Gastrocnemius medialis (tissue), 4 donors: ENCODE measurements at regions not wholly inside any gene's neighbourhood (a gene's known extent, or its start where the extent isn't known, plus 50 kb on each side); places are given as distances from the start of the nearest gene placed in this dataset.

Experiments
- ATAC-seq, 2 donors: fragments of 150-250 bp; one replicate each; pipeline ENCODE4 v1.9.1; 2016
- DNase-seq, 2 donors: peaks; one replicate each; pipeline ENCODE4 v3.0.0-alpha.2; 2019
- H3K27ac ChIP-seq, 4 donors: fragments of 200-600 bp; sonication (generic); 1 replicate in 1 of 4; 2 replicates in 3 of 4; pipeline ENCODE4 v1.5.1; 2016 to 2018; ENCODE audit warnings: mild to moderate bottlenecking in 2 of 4, moderate library complexity in 1 of 4
- H3K27me3 ChIP-seq, 3 donors: fragments of 200-600 bp; sonication (generic) in 2 of 3; 1 replicate in 1 of 3; 2 replicates in 2 of 3; pipeline versions ENCODE4 v1.5.1 to v1.6.0; 2016 to 2019; ENCODE audit warnings: mild to moderate bottlenecking in 1 of 3, moderate library complexity in 1 of 3
- H3K36me3 ChIP-seq, 2 donors: fragments of 200-600 bp; sonication (generic) in 1 of 2; one replicate each; pipeline ENCODE4 v1.5.1; 2017 to 2018
- H3K4me1 ChIP-seq, 2 donors: fragments of 200-600 bp; sonication (generic) in 1 of 2; one replicate each; pipeline ENCODE4 v1.5.1; 2016 to 2017; ENCODE audit warnings: mild to moderate bottlenecking in 2 of 2
- H3K4me3 ChIP-seq, 4 donors: fragments of 200-600 bp; sonication (generic) in 3 of 4; 1 replicate in 1 of 4; 2 replicates in 3 of 4; pipeline ENCODE4 v1.5.1; 2016 to 2019; ENCODE audit warnings: mild to moderate bottlenecking in 2 of 4
- H3K9me3 ChIP-seq, 3 donors: fragments of 200-600 bp; sonication (generic) in 2 of 3; 1 replicate in 1 of 3; 2 replicates in 2 of 3; pipeline ENCODE4 v1.5.1; 2016 to 2019
- POLR2A ChIP-seq, 2 donors: fragments of 450-650 bp; IDR thresholded peaks; one replicate each; pipeline ENCODE4 v1.6.1; 2017; ENCODE audit warnings: antibody characterized with exemption in 2 of 2, mild to moderate bottlenecking in 2 of 2, moderate library complexity in 2 of 2
- in situ Hi-C, 4 donors: fragments of 200-750 bp; cut with MboI; loops; one replicate each; pipeline versions ENCODE4 v1.15.0 to v1.8.0; 2017; ENCODE audit warnings: low sequenced_read_pairs in 4 of 4
- intact Hi-C: fragments of 100-400 bp; cut with DNase I; formaldehyde crosslinking; loops from one replicate; pipeline ENCODE4 v1.15.1; 2023; ENCODE audit warnings: low total_unique reads
- TF ChIP-seq, protein P1 (sequence below), 5 experiments: fragments of 450-650 bp in 3 of 5; fragments of 200-600 bp in 2 of 5; sonication (generic) in 2 of 5; IDR thresholded peaks in 4 of 5; conservative IDR thresholded peaks in 1 of 5; 1 replicate in 4 of 5; 2 replicates in 1 of 5; pipeline ENCODE4 v1.5.1; 2016 to 2019; ENCODE audit warnings: antibody characterized with exemption in 5 of 5, mild to moderate bottlenecking in 3 of 5, moderate library complexity in 3 of 5

DNA sequence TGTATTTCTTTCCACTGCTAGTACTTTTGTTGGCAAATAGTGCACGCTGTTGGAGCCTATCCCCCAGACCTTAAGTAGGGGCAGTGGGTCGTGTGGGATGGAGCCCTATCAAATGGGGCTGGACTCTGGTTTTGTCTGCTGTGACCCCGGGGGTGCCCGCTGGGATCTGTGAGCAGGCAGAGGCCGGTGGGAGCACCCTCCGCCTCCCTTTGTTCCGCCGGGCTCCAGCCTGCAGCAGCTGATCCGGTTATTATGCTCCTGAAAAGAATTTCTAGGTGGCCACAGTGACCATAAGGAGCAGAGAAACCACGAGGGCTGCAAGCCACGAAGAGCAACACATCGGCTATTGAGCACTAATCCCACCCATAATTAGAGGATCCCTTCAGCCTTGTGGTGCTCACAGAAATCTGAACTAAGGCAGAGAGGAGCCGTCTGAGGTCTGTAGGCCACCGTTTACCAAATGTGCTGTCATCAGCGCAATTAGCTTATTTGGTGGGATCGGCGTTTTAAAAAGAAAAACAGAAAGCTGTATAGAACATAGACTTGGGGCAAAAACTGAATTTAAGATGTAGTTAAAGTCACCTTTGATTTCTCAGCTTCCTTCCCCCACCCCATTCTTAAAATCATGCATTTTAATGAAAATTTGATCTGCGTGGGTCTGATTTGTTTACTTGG lies 598.3 kb upstream of the JAG1 start:
- Histone ChIP-seq H3K9me3 (no peaks in the 10 kb centered on the region), H3K27me3 (no peaks in the 10 kb centered on the region), H3K4me3 (no peak overlapping the region), H3K27ac (no peak overlapping the region), H3K36me3 (no peaks in the 10 kb centered on the region), H3K4me1 (peaks cover 4 to 11% of the 10 kb centered on the region in 2 donors)
- intact Hi-C loops, result loop anchor here (5.0 to 10.0 kb wide), 2 partner anchors 273 to 600 kb away; partner anchors contain the start of gene JAG1
- in situ Hi-C loops, result loop anchor here in 3 of 4 donors (5.0 to 10.0 kb wide), 5 partner anchors 273 to 807 kb away; partner anchors contain the start of gene JAG1 (in 1 of the 3)
- DNase-seq, result no peak
- ATAC-seq, result no peak
- TF ChIP-seq, protein P1, sequence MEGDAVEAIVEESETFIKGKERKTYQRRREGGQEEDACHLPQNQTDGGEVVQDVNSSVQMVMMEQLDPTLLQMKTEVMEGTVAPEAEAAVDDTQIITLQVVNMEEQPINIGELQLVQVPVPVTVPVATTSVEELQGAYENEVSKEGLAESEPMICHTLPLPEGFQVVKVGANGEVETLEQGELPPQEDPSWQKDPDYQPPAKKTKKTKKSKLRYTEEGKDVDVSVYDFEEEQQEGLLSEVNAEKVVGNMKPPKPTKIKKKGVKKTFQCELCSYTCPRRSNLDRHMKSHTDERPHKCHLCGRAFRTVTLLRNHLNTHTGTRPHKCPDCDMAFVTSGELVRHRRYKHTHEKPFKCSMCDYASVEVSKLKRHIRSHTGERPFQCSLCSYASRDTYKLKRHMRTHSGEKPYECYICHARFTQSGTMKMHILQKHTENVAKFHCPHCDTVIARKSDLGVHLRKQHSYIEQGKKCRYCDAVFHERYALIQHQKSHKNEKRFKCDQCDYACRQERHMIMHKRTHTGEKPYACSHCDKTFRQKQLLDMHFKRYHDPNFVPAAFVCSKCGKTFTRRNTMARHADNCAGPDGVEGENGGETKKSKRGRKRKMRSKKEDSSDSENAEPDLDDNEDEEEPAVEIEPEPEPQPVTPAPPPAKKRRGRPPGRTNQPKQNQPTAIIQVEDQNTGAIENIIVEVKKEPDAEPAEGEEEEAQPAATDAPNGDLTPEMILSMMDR (IDR thresholded peaks at IDR 0.05 in 4 of 5, conservative IDR thresholded peaks at IDR 0.05 in 1 of 5), result no peak
- TF ChIP-seq POLR2A (IDR thresholded peaks at IDR 0.05), result no peak

DNA sequence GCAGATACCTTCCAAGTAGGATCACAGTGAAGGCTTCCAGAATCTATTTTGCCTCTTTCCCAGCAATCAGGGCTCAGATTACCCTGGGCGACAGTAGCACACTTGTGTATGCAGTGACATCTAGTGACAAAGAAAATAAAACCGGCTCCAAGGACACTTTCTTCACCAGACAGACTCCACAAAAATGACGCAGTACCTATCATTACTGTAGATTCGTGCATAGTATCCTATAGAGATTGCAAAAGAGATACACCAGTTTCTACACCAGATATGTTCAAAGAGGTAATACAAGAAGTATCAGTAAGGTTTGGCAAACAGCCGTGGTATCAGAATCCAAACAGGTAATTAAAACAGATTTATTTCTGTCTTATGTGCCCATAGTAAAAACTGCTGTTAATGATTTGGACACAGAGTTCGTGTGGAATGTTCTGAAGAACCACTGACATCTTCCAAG lies 600.4 kb upstream of the JAG1 start:
- no peak overlapping the region for H3K4me3 ChIP-seq
- H3K27me3 ChIP-seq, result no peaks in the 10 kb centered on the region
- H3K36me3 ChIP-seq, result no peaks in the 10 kb centered on the region
- in situ Hi-C loops, result loop anchor here in 3 of 4 donors (5.0 to 10.0 kb wide), 5 partner anchors 271 to 809 kb away; partner anchors contain the start of gene JAG1 (in 1 of the 3)
- no peak overlapping the region for H3K27ac ChIP-seq
- DNase-seq, result peak; percentile 14 to 18
- H3K4me1 ChIP-seq, result peaks cover 0 to 6% of the 10 kb centered on the region in 2 donors
- H3K9me3 ChIP-seq, result no peaks in the 10 kb centered on the region
- ATAC-seq, result peak; percentile 85 to 95
- TF ChIP-seq POLR2A (IDR thresholded peaks at IDR 0.05), result no peak
- TF ChIP-seq, protein P1 (IDR thresholded peaks at IDR 0.05 in 4 of 5, conservative IDR thresholded peaks at IDR 0.05 in 1 of 5), result peak; percentile 26 to 67 (median 44)
- intact Hi-C loops, result loop anchor here (1.0 to 10.0 kb wide), 5 partner anchors 271 to 1295 kb away; partner anchors contain the start of gene JAG1

DNA sequence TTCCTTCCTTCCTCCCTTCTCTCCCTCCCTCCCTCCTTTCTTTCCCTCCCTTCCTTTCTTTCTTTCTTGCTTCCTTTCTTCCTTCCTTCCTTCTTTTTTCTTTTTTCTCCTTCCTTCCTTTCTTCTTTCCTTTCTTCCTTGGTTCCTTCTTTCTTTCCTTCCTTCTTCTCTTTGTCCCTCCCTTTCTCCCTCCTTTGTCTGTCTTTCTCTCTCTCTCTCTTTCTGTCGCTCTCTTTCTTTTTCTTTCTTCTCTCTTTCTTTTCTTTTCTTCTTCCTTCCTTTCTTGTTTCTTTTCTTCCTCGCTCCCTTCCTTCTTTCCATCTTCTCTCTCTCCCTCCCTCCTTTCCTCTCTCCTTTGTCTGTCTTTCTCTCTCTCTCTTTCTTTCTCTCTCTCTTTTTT lies 601.9 kb upstream of the JAG1 start:
- intact Hi-C loops, result loop anchor here (2.0 to 10.0 kb wide), 2 partner anchors 269 to 1297 kb away; no protein-coding TSS in a partner anchor
- H3K36me3 ChIP-seq, result no peaks in the 10 kb centered on the region
- no peak overlapping the region for H3K4me3 ChIP-seq
- H3K4me1 ChIP-seq, result peaks cover 0 to 6% of the 10 kb centered on the region in 2 donors
- TF ChIP-seq, protein P1 (IDR thresholded peaks at IDR 0.05 in 4 of 5, conservative IDR thresholded peaks at IDR 0.05 in 1 of 5), result no peak
- no peak for TF ChIP-seq POLR2A (IDR thresholded peaks at IDR 0.05)
- no peak for ATAC-seq
- no peaks in the 10 kb centered on the region for H3K27me3 ChIP-seq
- no peak for DNase-seq
- no peak overlapping the region for H3K27ac ChIP-seq
- no peaks in the 10 kb centered on the region for H3K9me3 ChIP-seq
- in situ Hi-C loops, result loop anchor here in 2 of 4 donors (5.0 to 10.0 kb wide), 5 partner anchors 269 to 811 kb away; partner anchors contain the start of gene JAG1 (in 1 of the 2)

DNA sequence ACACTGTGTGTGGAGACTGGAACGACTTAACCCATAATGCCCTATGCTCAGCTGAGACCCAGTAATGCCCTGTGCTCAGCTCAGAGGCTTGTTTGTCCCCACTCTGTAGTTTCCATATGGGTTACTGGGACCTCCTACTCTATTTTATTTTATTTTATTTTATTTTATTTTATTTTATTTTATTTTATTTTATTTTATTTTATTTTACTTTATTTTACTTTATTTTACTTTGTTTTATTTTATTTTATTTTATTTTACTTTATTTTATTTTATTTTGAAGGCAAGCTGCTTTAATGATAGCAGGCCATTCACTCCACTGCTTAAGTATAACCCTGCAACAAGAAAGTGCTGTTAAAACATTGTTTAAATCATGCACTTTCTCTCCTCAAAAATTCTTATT lies 603.4 kb upstream of the JAG1 start:
- in situ Hi-C loops (loop anchor here in 2 of 4 donors (5.0 to 10.0 kb wide), 5 partner anchors 268 to 812 kb away; partner anchors contain the start of gene JAG1 (in 1 of the 2)), intact Hi-C loops (loop anchor here (10.0 kb wide), 1 partner anchor 268 kb away; no protein-coding TSS in a partner anchor)
- Histone ChIP-seq H3K9me3 (no peaks in the 10 kb centered on the region), H3K36me3 (no peaks in the 10 kb centered on the region), H3K4me3 (no peak overlapping the region), H3K4me1 (peaks cover 0 to 6% of the 10 kb centered on the region in 2 donors), H3K27ac (no peak overlapping the region), H3K27me3 (no peaks in the 10 kb centered on the region)
- TF ChIP-seq, protein P1 (IDR thresholded peaks at IDR 0.05 in 4 of 5, conservative IDR thresholded peaks at IDR 0.05 in 1 of 5), result no peak
- TF ChIP-seq POLR2A (IDR thresholded peaks at IDR 0.05), result no peak
- DNase-seq (no peak), ATAC-seq (no peak)
